Prostate gland (tissue), 2 donors: ENCODE measurements at regions not wholly inside any gene's neighbourhood (a gene's known extent, or its start where the extent isn't known, plus 50 kb on each side); places are given as distances from the start of the nearest gene placed in this dataset.

Experiments used
- DNase-seq: peaks from one replicate; pipeline ENCODE4 v3.0.0-alpha.2; 2019; ENCODE audit warnings: low spot score
- H3K27ac ChIP-seq, 2 donors: fragments of 200-600 bp; sonication (generic); 2 replicates each; pipeline ENCODE4 v1.5.1; 2017 to 2019
- H3K27me3 ChIP-seq: fragments of 200-600 bp; sonication (generic); replicated peaks from 2 replicates; pipeline ENCODE4 v1.5.1; 2019; ENCODE audit not compliant: insufficient read depth
- H3K36me3 ChIP-seq, 2 donors: fragments of 200-600 bp; sonication (generic); 1 replicate in 1 of 2; 2 replicates in 1 of 2; pipeline versions ENCODE4 v1.5.1 to v1.8.1; 2017 to 2019
- H3K4me1 ChIP-seq: fragments of 200-600 bp; sonication (generic); replicated peaks from 2 replicates; pipeline ENCODE4 v1.5.1; 2019
- H3K4me3 ChIP-seq, 2 donors: fragments of 200-600 bp; sonication (generic); 2 replicates each; pipeline ENCODE4 v1.5.1; 2017 to 2019
- H3K9me3 ChIP-seq: fragments of 200-600 bp; sonication (generic); 2 replicates; pipeline ENCODE4 v1.5.1; 2017
- POLR2A ChIP-seq: fragments of 450-650 bp; IDR thresholded peaks from one replicate; pipeline ENCODE4 v1.6.1; 2016; ENCODE audit warnings: antibody characterized with exemption, mild to moderate bottlenecking
- POLR2AphosphoS5 ChIP-seq: sonication (generic); formaldehyde crosslinking; IDR thresholded peaks from one replicate; pipeline ENCODE4 v1.6.1; 2017; ENCODE audit warnings: antibody characterized with exemption
- WGBS: methylation state at CpG from one replicate; pipeline ENCODE4 v1.1.5; 2018; 5-methylcytosine and 5-hydroxymethylcytosine counted together
- intact Hi-C: fragments of 100-400 bp; cut with DNase I; formaldehyde crosslinking; loops from one replicate; pipeline ENCODE4 v1.14.2; 2022
- TF ChIP-seq, protein P1 (sequence below), 4 experiments: fragments of 200-600 bp in 2 of 4; fragments of 450-650 bp in 2 of 4; sonication (generic) in 2 of 4; IDR thresholded peaks; 1 replicate in 3 of 4; 2 replicates in 1 of 4; pipeline ENCODE4 v1.5.1; 2016 to 2019; ENCODE audit warnings: antibody characterized with exemption in 4 of 4, mild to moderate bottlenecking in 2 of 4, moderate library complexity in 2 of 4

DNA sequence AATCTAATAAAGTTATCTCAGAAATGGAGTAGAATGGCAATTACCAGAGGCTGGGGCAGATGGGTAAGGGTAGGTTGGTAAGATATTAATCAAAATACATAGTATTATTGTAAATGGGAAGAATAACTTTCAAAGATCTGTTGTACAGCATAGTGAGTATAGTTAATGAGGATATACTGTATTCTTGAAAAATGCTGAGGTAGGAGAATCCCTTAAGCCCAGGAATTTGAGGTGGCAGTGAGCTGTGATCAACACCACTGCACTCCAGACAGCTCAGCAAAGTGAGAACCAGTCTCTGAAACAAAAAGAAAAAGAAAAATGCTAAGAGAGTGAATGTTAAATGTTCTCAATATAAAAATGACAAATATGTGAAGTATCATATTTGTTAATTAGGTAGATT, 1033.7 kb downstream of the KCNT2 start:
- no peak for DNase-seq
- TF ChIP-seq, protein P1, sequence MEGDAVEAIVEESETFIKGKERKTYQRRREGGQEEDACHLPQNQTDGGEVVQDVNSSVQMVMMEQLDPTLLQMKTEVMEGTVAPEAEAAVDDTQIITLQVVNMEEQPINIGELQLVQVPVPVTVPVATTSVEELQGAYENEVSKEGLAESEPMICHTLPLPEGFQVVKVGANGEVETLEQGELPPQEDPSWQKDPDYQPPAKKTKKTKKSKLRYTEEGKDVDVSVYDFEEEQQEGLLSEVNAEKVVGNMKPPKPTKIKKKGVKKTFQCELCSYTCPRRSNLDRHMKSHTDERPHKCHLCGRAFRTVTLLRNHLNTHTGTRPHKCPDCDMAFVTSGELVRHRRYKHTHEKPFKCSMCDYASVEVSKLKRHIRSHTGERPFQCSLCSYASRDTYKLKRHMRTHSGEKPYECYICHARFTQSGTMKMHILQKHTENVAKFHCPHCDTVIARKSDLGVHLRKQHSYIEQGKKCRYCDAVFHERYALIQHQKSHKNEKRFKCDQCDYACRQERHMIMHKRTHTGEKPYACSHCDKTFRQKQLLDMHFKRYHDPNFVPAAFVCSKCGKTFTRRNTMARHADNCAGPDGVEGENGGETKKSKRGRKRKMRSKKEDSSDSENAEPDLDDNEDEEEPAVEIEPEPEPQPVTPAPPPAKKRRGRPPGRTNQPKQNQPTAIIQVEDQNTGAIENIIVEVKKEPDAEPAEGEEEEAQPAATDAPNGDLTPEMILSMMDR (IDR thresholded peaks at IDR 0.05) = no peak
- TF ChIP-seq POLR2A (no peak), POLR2AphosphoS5 (no peak)
- no peaks in the 10 kb centered on the region for H3K36me3 ChIP-seq
- H3K4me3 ChIP-seq = no peak overlapping the region
- no peaks in the 10 kb centered on the region for H3K4me1 ChIP-seq
- H3K27me3 ChIP-seq = no peaks in the 10 kb centered on the region
- intact Hi-C loops = no loop called here
- H3K27ac ChIP-seq = no peak overlapping the region
- H3K9me3 ChIP-seq = no peaks in the 10 kb centered on the region

DNA sequence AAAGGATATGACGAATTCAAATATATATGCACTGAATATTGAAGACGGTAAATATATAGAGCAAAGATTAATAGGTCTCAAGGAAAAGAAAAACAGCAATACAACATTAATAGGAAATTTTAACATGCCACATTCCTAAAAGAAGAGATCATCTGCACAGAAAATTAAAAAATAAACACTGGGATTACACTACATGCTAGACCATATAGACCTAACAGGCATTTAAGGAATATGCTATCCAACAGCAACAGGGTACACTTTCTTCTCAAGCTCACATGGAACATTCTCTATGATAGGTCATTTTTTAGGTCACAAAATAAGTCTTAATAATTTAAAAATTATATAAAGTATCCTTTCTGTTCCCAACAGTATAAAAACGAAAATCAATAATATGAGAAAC, 1038.3 kb downstream of the KCNT2 start:
- Histone ChIP-seq H3K9me3 (no peaks in the 10 kb centered on the region), H3K27me3 (no peaks in the 10 kb centered on the region), H3K4me1 (no peaks in the 10 kb centered on the region), H3K36me3 (no peaks in the 10 kb centered on the region), H3K4me3 (no peak overlapping the region), H3K27ac (no peak overlapping the region)
- no peak for DNase-seq
- intact Hi-C loops = no loop called here
- WGBS = 84% methylated on average over 3 of the region's 3 CpGs
- TF ChIP-seq POLR2A = no peak
- TF ChIP-seq POLR2AphosphoS5 = no peak
- TF ChIP-seq, protein P1 (IDR thresholded peaks at IDR 0.05) = no peak

DNA sequence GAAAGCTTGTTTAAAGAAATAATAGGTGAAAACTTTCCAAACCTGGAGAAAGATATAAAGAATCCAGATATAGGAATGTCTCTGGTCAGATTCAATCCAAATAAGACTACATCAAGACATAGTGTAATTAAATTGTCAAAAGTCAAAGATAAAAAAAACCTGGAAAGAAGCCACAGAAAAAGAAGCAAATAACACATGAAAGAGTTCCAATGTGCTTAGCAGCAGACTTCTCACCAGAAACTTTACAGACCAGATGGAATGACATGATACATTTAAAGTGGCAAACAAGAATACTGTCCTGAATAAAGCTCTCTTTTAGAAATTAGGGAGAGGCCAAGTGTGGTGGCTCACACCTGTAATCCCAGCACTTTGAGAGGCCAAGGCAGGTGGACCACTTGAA, 1039.9 kb downstream of the KCNT2 start:
- H3K9me3 ChIP-seq = no peaks in the 10 kb centered on the region
- TF ChIP-seq POLR2AphosphoS5 (no peak), POLR2A (no peak)
- TF ChIP-seq, protein P1 (IDR thresholded peaks at IDR 0.05) = no peak
- H3K27ac ChIP-seq = no peak overlapping the region
- intact Hi-C loops = no loop called here
- H3K4me3 ChIP-seq = no peak overlapping the region
- H3K36me3 ChIP-seq = no peaks in the 10 kb centered on the region
- DNase-seq = no peak
- H3K4me1 ChIP-seq = no peaks in the 10 kb centered on the region
- no peaks in the 10 kb centered on the region for H3K27me3 ChIP-seq

DNA sequence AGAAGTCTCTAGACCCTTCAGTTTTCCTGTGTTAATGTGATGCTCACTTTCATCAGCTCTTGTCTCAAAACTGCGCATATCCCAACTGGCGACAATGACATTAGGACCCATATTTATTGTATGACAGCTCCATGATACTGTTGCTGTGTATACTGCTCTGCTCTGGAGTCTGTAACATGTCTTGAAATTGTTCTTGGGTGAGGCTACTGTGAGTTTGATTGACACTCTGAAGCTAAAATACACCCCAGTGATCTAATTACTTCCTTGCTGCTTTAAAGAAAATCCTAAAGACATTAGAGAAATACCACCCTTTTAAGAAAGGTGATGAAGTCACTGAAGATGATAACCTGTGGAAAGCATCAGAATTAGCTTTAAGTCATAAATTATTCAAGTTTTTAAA, 1046.2 kb downstream of the KCNT2 start:
- no peak for DNase-seq
- Histone ChIP-seq H3K4me1 (no peaks in the 10 kb centered on the region), H3K27ac (no peak overlapping the region), H3K4me3 (no peak overlapping the region), H3K27me3 (no peaks in the 10 kb centered on the region), H3K9me3 (no peaks in the 10 kb centered on the region), H3K36me3 (no peaks in the 10 kb centered on the region)
- intact Hi-C loops = no loop called here
- 95% methylated on average over 2 of the region's 2 CpGs for WGBS
- no peak for TF ChIP-seq POLR2AphosphoS5
- TF ChIP-seq POLR2A = no peak
- TF ChIP-seq, protein P1 (IDR thresholded peaks at IDR 0.05) = no peak

DNA sequence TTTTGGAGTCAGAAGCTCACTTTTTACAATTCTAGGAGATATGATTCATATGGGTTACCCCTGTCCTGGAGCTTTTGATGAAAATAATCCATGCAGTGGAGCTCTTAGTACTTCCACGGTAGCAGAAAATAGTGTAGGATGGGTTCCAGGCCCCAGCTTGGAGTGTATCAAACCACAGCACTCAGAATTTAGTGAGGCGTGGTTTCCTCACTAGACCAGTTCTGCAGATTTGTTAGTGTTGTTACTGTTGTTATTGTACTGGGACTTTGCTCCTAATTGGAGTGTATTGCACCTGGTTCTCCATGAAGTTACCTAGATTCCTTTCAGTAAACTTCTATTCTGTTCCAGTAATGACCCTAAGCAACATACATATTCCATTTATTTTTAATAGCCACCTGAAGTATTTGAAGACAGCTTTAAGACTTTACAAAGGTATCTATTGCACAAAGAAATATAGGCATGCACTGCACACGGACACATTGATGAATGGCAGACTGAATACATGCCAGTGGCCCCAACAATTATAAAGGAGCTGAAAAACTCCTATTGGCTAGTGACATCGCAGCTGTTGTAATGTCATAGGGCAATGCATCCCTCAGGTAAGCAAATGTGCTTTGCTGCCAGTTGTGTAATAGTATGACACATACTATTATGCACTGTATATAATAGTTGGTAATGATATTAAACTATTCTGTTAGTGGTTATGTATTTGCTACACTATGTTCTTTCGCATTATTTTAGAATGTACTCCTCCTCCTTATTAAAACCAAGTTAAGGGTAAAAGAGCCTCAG, 1058.0 kb downstream of the KCNT2 start:
- intact Hi-C loops = no loop called here
- no peak overlapping the region for H3K27ac ChIP-seq
- H3K9me3 ChIP-seq = no peaks in the 10 kb centered on the region
- H3K4me3 ChIP-seq = no peak overlapping the region
- 82% methylated on average over 5 of the region's 5 CpGs for WGBS
- no peaks in the 10 kb centered on the region for H3K36me3 ChIP-seq
- TF ChIP-seq, protein P1 (IDR thresholded peaks at IDR 0.05) = no peak
- TF ChIP-seq POLR2A (no peak), POLR2AphosphoS5 (no peak)
- no peaks in the 10 kb centered on the region for H3K27me3 ChIP-seq
- no peaks in the 10 kb centered on the region for H3K4me1 ChIP-seq
- no peak for DNase-seq
